ENCODE measurements at regions not wholly inside any gene's neighbourhood (a gene's known extent, or its start where the extent isn't known, plus 50 kb on each side); places are given as distances from the start of the nearest gene placed in this dataset.

DNA sequence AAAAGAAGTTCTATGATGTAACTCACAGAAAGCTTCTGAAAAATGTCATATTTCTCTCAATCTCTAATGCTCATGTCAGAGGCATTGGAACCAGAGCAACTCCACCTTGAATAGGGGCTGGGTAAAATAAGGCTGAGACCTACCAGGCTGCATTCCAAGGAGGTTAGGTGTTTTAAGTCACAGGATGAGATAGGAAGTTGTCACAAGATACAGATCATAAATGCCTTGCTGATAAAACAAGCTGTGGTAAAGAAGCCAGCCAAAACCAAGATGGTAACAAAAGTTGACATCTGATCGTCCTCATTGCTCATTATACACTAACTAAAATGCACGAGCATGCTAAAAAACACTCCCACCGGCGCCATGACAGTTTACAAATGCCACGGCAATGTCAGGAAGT, 411.1 kb upstream of the GRIA1 start (continued):
- TF ChIP-seq CHD7 (IDR thresholded peaks at IDR 0.05; ENCODE audit: insufficient replicate concordance, low read length) (no peak), KDM1A (IDR thresholded peaks at IDR 0.05; ENCODE audit: borderline replicate concordance, low read length) (no peak), NANOG (IDR thresholded peaks at IDR 0.05; ENCODE audit: insufficient read depth, low read depth, low read length, poor library complexity, severe bottlenecking) (no peak)
- TF ChIP-seq, protein P1, sequence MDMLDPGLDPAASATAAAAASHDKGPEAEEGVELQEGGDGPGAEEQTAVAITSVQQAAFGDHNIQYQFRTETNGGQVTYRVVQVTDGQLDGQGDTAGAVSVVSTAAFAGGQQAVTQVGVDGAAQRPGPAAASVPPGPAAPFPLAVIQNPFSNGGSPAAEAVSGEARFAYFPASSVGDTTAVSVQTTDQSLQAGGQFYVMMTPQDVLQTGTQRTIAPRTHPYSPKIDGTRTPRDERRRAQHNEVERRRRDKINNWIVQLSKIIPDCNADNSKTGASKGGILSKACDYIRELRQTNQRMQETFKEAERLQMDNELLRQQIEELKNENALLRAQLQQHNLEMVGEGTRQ (IDR thresholded peaks at IDR 0.05; ENCODE audit: low read length), result no peak
